Gastroesophageal sphincter (tissue), 4 donors: ENCODE measurements at regions not wholly inside any gene's neighbourhood (a gene's known extent, or its start where the extent isn't known, plus 50 kb on each side); places are given as distances from the start of the nearest gene placed in this dataset.

Source experiments
- ATAC-seq: fragments of 150-250 bp; one replicate; pipeline ENCODE4 v1.9.1; 2016; ENCODE audit warnings: mild to moderate bottlenecking, moderate library complexity
- H3K27ac ChIP-seq, 4 donors: fragments of 200-600 bp; sonication (generic) in 3 of 4; 1 replicate in 3 of 4; 2 replicates in 1 of 4; pipeline ENCODE4 v1.5.1; 2016 to 2019
- H3K27me3 ChIP-seq: fragments of 200-600 bp; sonication (generic); one replicate; pipeline ENCODE4 v1.5.1; 2019
- H3K36me3 ChIP-seq, 2 donors: fragments of 200-600 bp; sonication (generic); one replicate each; pipeline ENCODE4 v1.5.1; 2019; ENCODE audit warnings: control low read depth in 1 of 2
- H3K4me1 ChIP-seq, 3 donors: fragments of 200-600 bp; sonication (generic); 1 replicate in 2 of 3; 2 replicates in 1 of 3; pipeline ENCODE4 v1.5.1; 2016 to 2019; ENCODE audit warnings: control low read depth in 2 of 3
- H3K4me3 ChIP-seq, 2 donors: fragments of 200-600 bp; sonication (generic); one replicate each; pipeline ENCODE4 v1.5.1; 2019; ENCODE audit warnings: mild to moderate bottlenecking in 1 of 2, moderate library complexity in 1 of 2
- H3K9me3 ChIP-seq, 3 donors: fragments of 200-600 bp; sonication (generic); one replicate each; pipeline ENCODE4 v1.5.1; 2017 to 2019; ENCODE audit warnings: control low read depth in 2 of 3
- CTCF ChIP-seq, 4 experiments: fragments of 200-600 bp in 2 of 4; fragments of 450-650 bp in 2 of 4; sonication (generic) in 1 of 4; IDR thresholded peaks; one replicate each; pipeline ENCODE4 v1.5.1; 2017 to 2019; ENCODE audit warnings: antibody characterized with exemption in 4 of 4, mild to moderate bottlenecking in 2 of 4, moderate library complexity in 2 of 4
- EP300 ChIP-seq: sonication (generic); formaldehyde crosslinking; IDR thresholded peaks from one replicate; pipeline ENCODE4 v1.6.1; 2017; ENCODE audit warnings: antibody characterized with exemption, mild to moderate bottlenecking
- POLR2A ChIP-seq, 2 donors: fragments of 450-650 bp; IDR thresholded peaks; one replicate each; pipeline ENCODE4 v1.6.1; 2017; ENCODE audit warnings: antibody characterized with exemption in 2 of 2, mild to moderate bottlenecking in 2 of 2, moderate library complexity in 1 of 2
- POLR2AphosphoS5 ChIP-seq: sonication (generic); formaldehyde crosslinking; IDR thresholded peaks from one replicate; pipeline ENCODE4 v1.6.1; 2017; ENCODE audit warnings: antibody characterized with exemption
- whole genome bisulfite sequencing, 2 donors: methylation state at CpG; one replicate each; pipeline ENCODE4 v1.1.5; 2018; ENCODE audit warnings: low coverage in 1 of 2; 5-methylcytosine and 5-hydroxymethylcytosine counted together

GRCh38 chr12:92600052-92600451 lies 102.7 kb upstream of the PLEKHG7 start:
- Histone ChIP-seq H3K27ac (no peak overlapping the region), H3K36me3 (no peaks in the 10 kb centered on the region), H3K27me3 (no peaks in the 10 kb centered on the region), H3K9me3 (peaks cover 0 to 11% (median 0%) of the 10 kb centered on the region in 3 donors), H3K4me3 (no peak overlapping the region), H3K4me1 (no peaks in the 10 kb centered on the region)
- TF ChIP-seq POLR2A (IDR thresholded peaks at IDR 0.05) (no peak), CTCF (IDR thresholded peaks at IDR 0.05) (no peak), POLR2AphosphoS5 (no peak), EP300 (no peak)
- no CpG with 5 or more reads among the region's 1 CpG for WGBS, 2 donors
- ATAC-seq: no peak

- Histone ChIP-seq H3K9me3 (peaks cover 0 to 11% (median 0%) of the 10 kb centered on the region in 3 donors), H3K27ac (no peak overlapping the region), H3K36me3 (no peaks in the 10 kb centered on the region), H3K4me3 (no peak overlapping the region), H3K4me1 (no peaks in the 10 kb centered on the region), H3K27me3 (no peaks in the 10 kb centered on the region)
- no peak for ATAC-seq
- no peak for TF ChIP-seq POLR2AphosphoS5
- TF ChIP-seq CTCF (IDR thresholded peaks at IDR 0.05): no peak
- TF ChIP-seq EP300: no peak
- TF ChIP-seq POLR2A (IDR thresholded peaks at IDR 0.05): no peak
- 50 to 63% methylated on average over 1 of the region's 1 CpG for WGBS, 2 donors
Measured at GRCh38 chr12:92597997-92598396, 104.8 kb upstream of the PLEKHG7 start.

- peaks cover 0 to 11% (median 0%) of the 10 kb centered on the region in 3 donors for H3K9me3 ChIP-seq
- WGBS, 2 donors: 65 to 100% methylated on average over 1 to 2 of the region's 2 CpGs
- H3K4me3 ChIP-seq: no peak overlapping the region
- ATAC-seq: no peak
- no peaks in the 10 kb centered on the region for H3K36me3 ChIP-seq
- H3K4me1 ChIP-seq: no peaks in the 10 kb centered on the region
- no peaks in the 10 kb centered on the region for H3K27me3 ChIP-seq
- TF ChIP-seq POLR2A (IDR thresholded peaks at IDR 0.05): no peak
- TF ChIP-seq CTCF (IDR thresholded peaks at IDR 0.05): no peak
- no peak for TF ChIP-seq POLR2AphosphoS5
- no peak for TF ChIP-seq EP300
- no peak overlapping the region for H3K27ac ChIP-seq
Measured at GRCh38 chr12:92597118-92597517, 105.7 kb upstream of the PLEKHG7 start.

- H3K36me3 ChIP-seq: no peaks in the 10 kb centered on the region
- H3K4me1 ChIP-seq: no peaks in the 10 kb centered on the region
- H3K27ac ChIP-seq: no peak overlapping the region
- peaks cover 0 to 11% (median 0%) of the 10 kb centered on the region in 3 donors for H3K9me3 ChIP-seq
- no peaks in the 10 kb centered on the region for H3K27me3 ChIP-seq
- no peak for ATAC-seq
- no peak for TF ChIP-seq POLR2AphosphoS5
- TF ChIP-seq CTCF (IDR thresholded peaks at IDR 0.05): no peak
- no peak for TF ChIP-seq POLR2A (IDR thresholded peaks at IDR 0.05)
- TF ChIP-seq EP300: no peak
- H3K4me3 ChIP-seq: no peak overlapping the region
- 40 to 79% methylated on average over 6 to 7 of the region's 7 CpGs for WGBS, 2 donors
Measured at GRCh38 chr12:92596383-92596782, 106.4 kb upstream of the PLEKHG7 start.

- H3K27ac ChIP-seq: no peak overlapping the region
- TF ChIP-seq POLR2AphosphoS5 (no peak), EP300 (no peak), CTCF (IDR thresholded peaks at IDR 0.05) (no peak), POLR2A (IDR thresholded peaks at IDR 0.05) (no peak)
- 88 to 100% methylated on average over 1 of the region's 1 CpG for WGBS, 2 donors
- ATAC-seq: no peak
- H3K4me3 ChIP-seq: no peak overlapping the region
- no peaks in the 10 kb centered on the region for H3K36me3 ChIP-seq
- no peaks in the 10 kb centered on the region for H3K27me3 ChIP-seq
- H3K4me1 ChIP-seq: no peaks in the 10 kb centered on the region
- H3K9me3 ChIP-seq: peaks cover 0 to 11% (median 0%) of the 10 kb centered on the region in 3 donors
Measured at GRCh38 chr12:92595663-92596062, 107.1 kb upstream of the PLEKHG7 start.
